ENCODE measurements at regions not wholly inside any gene's neighbourhood (a gene's known extent, or its start where the extent isn't known, plus 50 kb on each side); places are given as distances from the start of the nearest gene placed in this dataset.

GRCh38 chr15:62816342-62817069 is 226.0 kb upstream of the TPM1 start:
- ChIA-PET POLR2A (no interaction called here), CTCF (interaction anchor here (0.7 to 1.0 kb wide), 2 partner anchors 13 to 16 kb away, joined by 3 read pairs; no protein-coding TSS in a partner anchor)
- no peak for TF ChIP-seq CTCF (IDR thresholded peaks at IDR 0.05; ENCODE audit: insufficient read depth, low read depth, low read length)
- peaks cover 2% of the 10 kb centered on the region; the same call in 1 of the 2 replicates for H3K36me3 ChIP-seq (ENCODE audit: control insufficient read depth, insufficient read depth, low read length)
- no peaks in the 10 kb centered on the region for H3K27me3 ChIP-seq (ENCODE audit: control insufficient read depth, insufficient read depth, low read length)
- no peak overlapping the region for H3K4me3 ChIP-seq (ENCODE audit: low read depth, low read length)
- no peak for DNase-seq (ENCODE audit: low read depth)

GRCh38 chr15:62818691-62819090 is 223.9 kb upstream of the TPM1 start:
- ChIA-PET POLR2A (interaction anchor here (0.6 kb wide), 1 partner anchor 219 kb away, joined by 5 read pairs; no protein-coding TSS in a partner anchor), CTCF (interaction anchor here (0.7 kb wide), 1 partner anchor 317 kb away, joined by 3 read pairs; no protein-coding TSS in a partner anchor)
- peaks cover 2% of the 10 kb centered on the region; the same call in 1 of the 2 replicates for H3K36me3 ChIP-seq (ENCODE audit: control insufficient read depth, insufficient read depth, low read length)
- TF ChIP-seq CTCF (IDR thresholded peaks at IDR 0.05; ENCODE audit: insufficient read depth, low read depth, low read length), result no peak
- DNase-seq (ENCODE audit: low read depth), result no peak
- H3K27me3 ChIP-seq (ENCODE audit: control insufficient read depth, insufficient read depth, low read length), result no peaks in the 10 kb centered on the region
- H3K4me3 ChIP-seq (ENCODE audit: low read depth, low read length), result no peak overlapping the region

DNA sequence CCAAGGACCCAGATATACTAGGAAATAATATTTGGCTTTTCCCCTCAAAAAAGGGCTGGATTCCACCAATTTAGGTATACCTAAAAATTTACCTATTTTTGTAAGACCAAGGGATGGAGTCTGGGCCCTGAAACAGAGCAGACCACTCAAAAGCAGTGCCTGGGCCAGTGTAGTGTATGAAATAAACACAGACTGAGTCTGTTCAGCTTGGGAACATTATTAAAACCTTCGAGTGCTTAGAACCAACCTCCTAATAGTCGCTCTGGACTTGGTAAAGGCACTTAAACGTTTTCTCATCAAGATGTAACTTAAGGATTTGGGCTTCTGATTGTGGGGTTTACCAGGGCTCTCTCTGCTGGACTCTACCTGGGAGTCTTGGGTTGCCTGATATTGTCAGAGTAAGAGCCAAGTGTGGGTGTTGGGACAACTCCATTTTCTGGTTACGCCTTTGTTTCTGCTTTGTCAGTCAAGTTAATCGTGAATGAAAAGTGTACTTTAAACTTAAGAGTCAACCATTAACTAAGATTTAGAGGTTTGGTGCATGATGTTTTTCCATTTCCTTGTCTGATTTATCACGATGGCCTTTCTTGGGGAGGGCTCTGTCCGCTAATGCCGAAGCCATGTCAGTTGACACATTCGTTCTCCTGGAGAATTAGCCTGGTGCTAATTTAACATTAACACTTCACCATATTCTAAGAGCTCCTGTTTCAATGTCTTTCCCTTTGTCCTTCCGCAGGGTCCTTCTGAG is 221.0 kb upstream of the TPM1 start:
- POLR2A ChIA-PET, result no interaction called here

DNA sequence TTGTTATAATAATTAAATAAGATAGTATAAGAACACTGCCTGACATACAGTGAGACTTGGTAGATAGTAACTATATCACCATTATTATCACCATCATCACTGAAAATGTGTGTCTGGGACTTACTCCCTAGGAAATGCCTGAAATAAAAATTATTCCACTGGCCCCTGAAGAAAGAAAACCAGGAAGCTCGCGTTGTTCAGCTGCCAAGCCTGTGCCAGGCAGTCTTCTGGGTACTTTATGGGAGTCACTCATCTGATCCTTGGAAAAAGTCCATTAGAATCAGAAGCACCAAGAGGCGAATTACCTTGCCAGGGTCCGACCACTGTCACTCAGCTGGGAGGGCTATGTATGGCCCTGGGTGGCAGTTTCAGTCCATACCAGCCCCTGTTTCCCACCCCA is 220.3 kb upstream of the TPM1 start:
- Histone ChIP-seq H3K36me3 (ENCODE audit: control insufficient read depth, insufficient read depth, low read length) (peaks cover 2% of the 10 kb centered on the region; the same call in 1 of the 2 replicates), H3K4me3 (ENCODE audit: low read depth, low read length) (no peak overlapping the region), H3K27me3 (ENCODE audit: control insufficient read depth, insufficient read depth, low read length) (no peaks in the 10 kb centered on the region)
- DNase-seq (ENCODE audit: low read depth), result no peak
- TF ChIP-seq CTCF (IDR thresholded peaks at IDR 0.05; ENCODE audit: insufficient read depth, low read depth, low read length), result no peak
- ChIA-PET CTCF (no interaction called here), POLR2A (no interaction called here)

More for the DNA sequence above, 221.0 kb upstream of the TPM1 start:
- DNase-seq (ENCODE audit: low read depth), result no peak
- CTCF ChIA-PET, result no interaction called here
- Histone ChIP-seq H3K27me3 (ENCODE audit: control insufficient read depth, insufficient read depth, low read length) (no peaks in the 10 kb centered on the region), H3K36me3 (ENCODE audit: control insufficient read depth, insufficient read depth, low read length) (peaks cover 2% of the 10 kb centered on the region; the same call in 1 of the 2 replicates), H3K4me3 (ENCODE audit: low read depth, low read length) (no peak overlapping the region)
- TF ChIP-seq CTCF (IDR thresholded peaks at IDR 0.05; ENCODE audit: insufficient read depth, low read depth, low read length), result no peak

DNA sequence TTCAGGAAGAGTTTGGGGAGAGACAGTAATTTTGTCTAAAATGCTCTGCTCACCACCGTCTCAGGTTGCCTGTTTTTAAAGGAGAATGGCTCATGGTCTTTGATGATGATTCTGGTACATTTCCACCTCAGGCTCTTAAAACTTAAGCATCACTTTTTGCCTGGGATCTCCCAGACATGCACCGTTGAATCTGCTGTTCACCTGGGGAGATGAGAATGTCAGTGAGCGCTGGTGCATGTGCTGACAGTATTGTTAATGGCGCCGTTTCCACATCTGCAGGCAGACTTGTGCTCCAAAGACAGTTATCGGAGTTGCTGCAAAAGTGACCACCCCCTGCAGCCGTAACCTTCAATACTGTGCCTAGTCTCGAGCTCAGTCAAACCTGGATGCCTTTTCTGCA is 219.0 kb upstream of the TPM1 start:
- ChIA-PET POLR2A (no interaction called here), CTCF (no interaction called here)
- no peak for DNase-seq (ENCODE audit: low read depth)
- no peak for TF ChIP-seq CTCF (IDR thresholded peaks at IDR 0.05; ENCODE audit: insufficient read depth, low read depth, low read length)
- peaks cover 2% of the 10 kb centered on the region; the same call in 1 of the 2 replicates for H3K36me3 ChIP-seq (ENCODE audit: control insufficient read depth, insufficient read depth, low read length)
- H3K4me3 ChIP-seq (ENCODE audit: low read depth, low read length), result no peak overlapping the region
- H3K27me3 ChIP-seq (ENCODE audit: control insufficient read depth, insufficient read depth, low read length), result no peaks in the 10 kb centered on the region
